Keratinocyte (primary cell): ENCODE measurements at regions not wholly inside any gene's neighbourhood (a gene's known extent, or its start where the extent isn't known, plus 50 kb on each side); places are given as distances from the start of the nearest gene placed in this dataset.

ENCODE experiments used
- DNase-seq: peaks from one replicate; pipeline ENCODE4 v3.0.0-alpha.2; 2011; ENCODE audit warnings: low read depth, missing footprints, low spot score
- FAIRE-seq: peaks from 2 replicates; lab custom pipeline; 2011; peaks lifted over from hg19 to GRCh38; lab: Jason Lieb, UNC
- H2AFZ ChIP-seq: 2 replicates; pipeline ENCODE4 v1.6.0; 2012; ENCODE audit warnings: low read length, control low read depth, inconsistent platforms; ENCODE audit not compliant: control insufficient read depth
- H3K27ac ChIP-seq: 2 replicates; pipeline ENCODE4 v1.5.1; 2011; ENCODE audit warnings: low read length; ENCODE audit not compliant: control insufficient read depth, insufficient read depth
- H3K27me3 ChIP-seq: 3 replicates; pipeline ENCODE4 v1.6.0; 2011; ENCODE audit warnings: low read length; ENCODE audit not compliant: control insufficient read depth, insufficient read depth; ENCODE audit errors: extremely low read depth
- H3K36me3 ChIP-seq, 2 experiments: 2 replicates in 1 of 2; 3 replicates in 1 of 2; pipeline ENCODE4 v1.5.1; 2011; ENCODE audit warnings: low read length in 2 of 2, mild to moderate bottlenecking in 1 of 2; ENCODE audit not compliant: control insufficient read depth in 2 of 2, insufficient read depth in 2 of 2; ENCODE audit errors: extremely low read depth in 1 of 2
- H3K4me1 ChIP-seq: 3 replicates; pipeline ENCODE4 v1.5.1; 2011; ENCODE audit warnings: low read length; ENCODE audit not compliant: control insufficient read depth, insufficient read depth; ENCODE audit errors: extremely low read depth
- H3K4me2 ChIP-seq: 3 replicates; pipeline ENCODE4 v1.6.0; 2011; ENCODE audit warnings: low read depth, low read length; ENCODE audit not compliant: control insufficient read depth, insufficient read depth; ENCODE audit errors: extremely low read depth
- H3K4me3 ChIP-seq, 3 experiments: fragments of 200-600 bp in 1 of 3; sonication (generic) in 1 of 3; 2 replicates in 2 of 3; 3 replicates in 1 of 3; pipeline ENCODE4 v1.5.1; 2011 to 2016; ENCODE audit warnings: low read length in 3 of 3, mild to moderate bottlenecking in 3 of 3, control low read depth in 2 of 3, inconsistent platforms in 1 of 3, low read depth in 1 of 3, mixed read lengths in 1 of 3, mixed run types in 1 of 3, moderate library complexity in 1 of 3; ENCODE audit not compliant: control insufficient read depth in 2 of 3, insufficient read depth in 2 of 3; ENCODE audit errors: extremely low read depth in 1 of 3
- H3K79me2 ChIP-seq: 2 replicates; pipeline ENCODE4 v1.6.0; 2012; ENCODE audit warnings: low read length; ENCODE audit not compliant: control insufficient read depth, insufficient read depth
- H3K9ac ChIP-seq: 3 replicates; pipeline ENCODE4 v1.6.0; 2011; ENCODE audit warnings: low read length; ENCODE audit not compliant: control insufficient read depth, insufficient read depth; ENCODE audit errors: extremely low read depth
- H3K9me1 ChIP-seq: 3 replicates; pipeline ENCODE4 v1.6.0; 2011; ENCODE audit warnings: low read length; ENCODE audit not compliant: control insufficient read depth, insufficient read depth; ENCODE audit errors: extremely low read depth
- H3K9me3 ChIP-seq: 2 replicates; pipeline ENCODE4 v1.5.1; 2012; ENCODE audit warnings: low read depth, low read length; ENCODE audit not compliant: control insufficient read depth
- H4K20me1 ChIP-seq: 3 replicates; pipeline ENCODE4 v1.6.0; 2011; ENCODE audit warnings: low read length; ENCODE audit not compliant: control insufficient read depth, insufficient read depth; ENCODE audit errors: extremely low read depth
- CTCF ChIP-seq, 3 experiments: IDR thresholded peaks in 1 of 3; conservative IDR thresholded peaks in 1 of 3; optimal IDR thresholded peaks in 1 of 3; 2 replicates in 2 of 3; 3 replicates in 1 of 3; pipeline versions ENCODE3 to v1.5.1; 2011; ENCODE audit warnings: low read length in 3 of 3, mild to moderate bottlenecking in 3 of 3, moderate library complexity in 2 of 3, control low read depth in 1 of 3, inconsistent platforms in 1 of 3; ENCODE audit not compliant: insufficient read depth in 2 of 3; ENCODE audit errors: extremely low read depth in 1 of 3
- EZH2 ChIP-seq: IDR thresholded peaks from one replicate; pipeline ENCODE4 v1.6.1; 2012; ENCODE audit warnings: inconsistent platforms, mild to moderate bottlenecking, low read length, moderate library complexity
- dilution Hi-C: fragments of 300-500 bp; cut with MboI; formaldehyde crosslinking; loops from one replicate; pipeline ENCODE4 v1.7.0; 2020; ENCODE audit warnings: low sequenced_read_pairs; ENCODE audit not compliant: extremely low pct_ligation_motif_present

- no peak overlapping the region for H3K4me3 ChIP-seq
- no peak overlapping the region for H2AFZ ChIP-seq
- DNase-seq, result no peak
- H3K27me3 ChIP-seq, result no peaks in the 10 kb centered on the region
- no peak for FAIRE-seq
- H3K79me2 ChIP-seq, result no peaks in the 10 kb centered on the region
- H4K20me1 ChIP-seq, result no peaks in the 10 kb centered on the region
- peaks cover 15% of the 10 kb centered on the region for H3K4me1 ChIP-seq
- H3K9me1 ChIP-seq, result no peaks in the 10 kb centered on the region
- no peak overlapping the region for H3K27ac ChIP-seq
- dilution Hi-C loops, result no loop called here
- H3K9ac ChIP-seq, result no peak overlapping the region
- TF ChIP-seq EZH2 (no peak), CTCF (optimal IDR thresholded peaks at IDR 0.05 in 1 of 3, IDR thresholded peaks at IDR 0.05 in 1 of 3, conservative IDR thresholded peaks at IDR 0.05 in 1 of 3; ENCODE audit: extremely low read depth in 1 of 3, insufficient read depth in 2 of 3, low read length in 3 of 3) (no peak)
- H3K4me2 ChIP-seq, result no peak overlapping the region
- peaks cover 3% of the 10 kb centered on the region for H3K9me3 ChIP-seq
- no peaks in the 10 kb centered on the region for H3K36me3 ChIP-seq
These were observed 366.4 kb upstream of the RIOK2 start for GRCh38 chr5:97549496-97549895.

- no peak overlapping the region for H3K27ac ChIP-seq
- H3K79me2 ChIP-seq, result no peaks in the 10 kb centered on the region
- H3K4me1 ChIP-seq, result peaks cover 22% of the 10 kb centered on the region
- dilution Hi-C loops, result no loop called here
- peaks cover 3% of the 10 kb centered on the region for H3K9me3 ChIP-seq
- no peaks in the 10 kb centered on the region for H4K20me1 ChIP-seq
- H3K4me2 ChIP-seq, result no peak overlapping the region
- no peak overlapping the region for H2AFZ ChIP-seq
- no peaks in the 10 kb centered on the region for H3K27me3 ChIP-seq
- H3K9me1 ChIP-seq, result no peaks in the 10 kb centered on the region
- FAIRE-seq (peak; percentile 79), DNase-seq (no peak)
- H3K4me3 ChIP-seq, result no peak overlapping the region
- H3K36me3 ChIP-seq, result no peaks in the 10 kb centered on the region
- TF ChIP-seq EZH2 (no peak), CTCF (optimal IDR thresholded peaks at IDR 0.05 in 1 of 3, IDR thresholded peaks at IDR 0.05 in 1 of 3, conservative IDR thresholded peaks at IDR 0.05 in 1 of 3; ENCODE audit: extremely low read depth in 1 of 3, insufficient read depth in 2 of 3, low read length in 3 of 3) (no peak)
- H3K9ac ChIP-seq, result no peak overlapping the region
These were observed 367.1 kb upstream of the RIOK2 start for GRCh38 chr5:97550164-97550563.
